ENCODE measurements at regions not wholly inside any gene's neighbourhood (a gene's known extent, or its start where the extent isn't known, plus 50 kb on each side); places are given as distances from the start of the nearest gene placed in this dataset.
A peak's percentile ranks its signal among the peaks of the same experiment; 100 is the strongest.
"Not testable (repeated sequence)": the region's sequence is repeated elsewhere in the genome, so short reads cannot be mapped to it uniquely, and the experiment has no call there.

DNA sequence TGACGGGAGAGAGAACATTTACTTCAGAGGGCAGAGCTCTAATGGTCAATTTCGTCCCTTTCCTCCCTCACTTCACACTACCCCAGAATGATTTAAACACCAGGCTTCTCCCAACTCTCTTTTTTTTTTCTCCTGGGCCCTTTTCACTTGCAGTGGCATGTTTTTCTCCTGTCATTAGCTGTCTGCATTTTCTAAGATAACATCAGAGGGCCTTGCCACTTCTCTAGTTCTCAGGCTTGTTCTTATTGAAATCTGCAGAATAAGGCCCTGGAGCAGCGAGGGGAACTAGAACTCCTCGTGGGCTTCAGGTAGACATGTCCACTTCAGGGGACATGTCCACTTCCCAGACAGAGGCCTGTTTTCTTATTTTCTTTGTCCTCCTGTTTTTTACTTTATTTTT lies 514.4 kb upstream of the TBL1XR1 start:
- no peak for DNase-seq (ENCODE audit: low read depth)
- TF ChIP-seq, protein P1, sequence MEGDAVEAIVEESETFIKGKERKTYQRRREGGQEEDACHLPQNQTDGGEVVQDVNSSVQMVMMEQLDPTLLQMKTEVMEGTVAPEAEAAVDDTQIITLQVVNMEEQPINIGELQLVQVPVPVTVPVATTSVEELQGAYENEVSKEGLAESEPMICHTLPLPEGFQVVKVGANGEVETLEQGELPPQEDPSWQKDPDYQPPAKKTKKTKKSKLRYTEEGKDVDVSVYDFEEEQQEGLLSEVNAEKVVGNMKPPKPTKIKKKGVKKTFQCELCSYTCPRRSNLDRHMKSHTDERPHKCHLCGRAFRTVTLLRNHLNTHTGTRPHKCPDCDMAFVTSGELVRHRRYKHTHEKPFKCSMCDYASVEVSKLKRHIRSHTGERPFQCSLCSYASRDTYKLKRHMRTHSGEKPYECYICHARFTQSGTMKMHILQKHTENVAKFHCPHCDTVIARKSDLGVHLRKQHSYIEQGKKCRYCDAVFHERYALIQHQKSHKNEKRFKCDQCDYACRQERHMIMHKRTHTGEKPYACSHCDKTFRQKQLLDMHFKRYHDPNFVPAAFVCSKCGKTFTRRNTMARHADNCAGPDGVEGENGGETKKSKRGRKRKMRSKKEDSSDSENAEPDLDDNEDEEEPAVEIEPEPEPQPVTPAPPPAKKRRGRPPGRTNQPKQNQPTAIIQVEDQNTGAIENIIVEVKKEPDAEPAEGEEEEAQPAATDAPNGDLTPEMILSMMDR (conservative IDR thresholded peaks at IDR 0.05; ENCODE audit: low read depth, low read length), result no peak
- no peak overlapping the region for H3K4me3 ChIP-seq (ENCODE audit: low read length)

DNA sequence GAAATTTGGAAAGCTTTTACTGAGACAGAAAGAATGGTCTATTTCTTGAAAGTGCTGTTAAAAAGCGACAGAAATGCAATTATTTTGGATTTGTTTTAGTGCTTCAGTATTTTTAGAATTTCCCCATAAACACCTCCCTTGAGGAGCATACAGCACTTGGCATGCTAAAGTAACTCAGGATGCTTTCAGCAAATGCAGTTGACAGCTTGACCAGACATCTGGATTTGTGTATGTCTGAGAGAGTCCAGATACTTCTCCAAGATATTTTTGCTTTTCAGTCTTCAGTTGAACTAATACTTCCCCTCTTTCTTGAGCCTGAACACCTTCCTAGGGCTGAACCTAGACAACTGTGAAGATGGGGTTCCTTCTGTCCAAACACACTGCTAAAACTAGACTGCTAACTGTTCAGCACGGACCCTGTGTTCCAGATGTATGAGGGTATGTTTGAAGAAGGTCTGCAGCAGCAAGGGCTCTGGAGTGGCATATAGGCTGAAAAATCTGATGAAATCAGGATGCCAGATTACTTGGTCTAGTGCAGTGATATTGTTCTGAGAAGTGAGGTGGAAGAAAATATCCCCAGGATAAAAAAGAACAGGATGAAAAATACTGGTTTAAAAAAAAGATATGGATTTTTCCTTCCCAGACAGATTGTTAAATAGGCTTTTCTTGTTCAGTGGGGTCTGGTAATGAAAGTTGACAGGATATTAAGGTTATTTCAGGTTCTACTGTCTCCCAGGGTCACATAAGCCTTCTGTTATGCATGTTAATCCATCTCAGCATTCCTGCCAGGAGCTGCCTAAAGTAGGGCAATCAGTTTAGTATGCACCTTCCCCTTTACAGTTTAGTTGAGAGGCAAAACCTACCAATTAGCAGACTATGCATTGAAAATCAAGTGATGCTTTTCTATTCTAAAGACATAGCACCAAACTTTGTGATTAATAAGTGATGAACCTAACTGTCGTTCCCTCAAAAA lies 516.9 kb upstream of the TBL1XR1 start:
- TF ChIP-seq, protein P1 (conservative IDR thresholded peaks at IDR 0.05; ENCODE audit: low read depth, low read length), result no peak
- no peak overlapping the region for H3K4me3 ChIP-seq (ENCODE audit: low read length)
- peak; percentile 92 for DNase-seq (ENCODE audit: low read depth)

DNA sequence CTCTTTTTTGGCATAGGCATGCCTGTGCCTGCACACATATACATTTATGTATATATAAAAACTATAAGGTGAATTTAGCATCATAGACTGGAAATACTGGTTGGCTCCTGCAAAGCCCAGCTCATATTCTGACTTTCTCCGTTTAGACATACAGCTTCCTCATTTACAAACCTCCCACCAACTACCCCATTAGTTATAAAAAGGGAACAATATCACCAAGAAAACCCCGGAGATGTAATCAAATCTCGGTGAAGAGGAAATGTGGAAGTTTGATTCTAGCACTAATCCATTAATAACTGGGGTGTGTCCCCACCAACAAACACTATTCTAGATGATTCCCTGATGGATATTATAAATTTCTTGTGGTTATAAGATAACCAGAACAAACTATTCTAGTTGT lies 517.7 kb upstream of the TBL1XR1 start:
- H3K4me3 ChIP-seq (ENCODE audit: low read length), result no peak overlapping the region
- TF ChIP-seq, protein P1 (conservative IDR thresholded peaks at IDR 0.05; ENCODE audit: low read depth, low read length), result no peak
- no peak for DNase-seq (ENCODE audit: low read depth)

- H3K4me3 ChIP-seq (ENCODE audit: low read length), result no peak overlapping the region
- TF ChIP-seq, protein P1 (conservative IDR thresholded peaks at IDR 0.05; ENCODE audit: low read depth, low read length), result no peak
- DNase-seq (ENCODE audit: low read depth), result no peak
Observed at GRCh38 chr3:177715980-177716379, 518.7 kb upstream of the TBL1XR1 start.

DNA sequence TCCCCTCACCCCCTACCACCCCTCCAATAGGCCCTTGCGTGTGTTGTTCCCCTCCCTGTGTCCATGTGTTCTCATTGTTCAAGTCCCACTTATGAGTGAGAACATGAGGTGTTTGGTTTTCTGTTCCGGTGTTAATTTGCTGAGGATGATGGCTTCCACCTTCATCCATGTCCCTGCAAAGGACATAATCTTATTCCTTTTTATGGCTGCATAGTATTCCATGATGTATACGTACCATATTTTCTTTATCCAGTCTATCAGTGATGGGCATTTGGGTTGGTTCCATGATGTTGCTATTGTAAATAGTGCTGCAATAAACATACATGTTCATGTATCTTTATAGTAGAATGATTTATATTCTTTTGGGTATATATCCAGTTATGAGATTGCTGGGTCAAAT lies 523.6 kb upstream of the TBL1XR1 start:
- H3K4me3 ChIP-seq (ENCODE audit: low read length); DNase-seq (ENCODE audit: low read depth): not testable (repeated sequence)

- no peak for DNase-seq (ENCODE audit: low read depth)
- no peak overlapping the region for H3K4me3 ChIP-seq (ENCODE audit: low read length)
- TF ChIP-seq, protein P1 (conservative IDR thresholded peaks at IDR 0.05; ENCODE audit: low read depth, low read length), result no peak
Observed at GRCh38 chr3:177721864-177722785, 524.8 kb upstream of the TBL1XR1 start.

DNA sequence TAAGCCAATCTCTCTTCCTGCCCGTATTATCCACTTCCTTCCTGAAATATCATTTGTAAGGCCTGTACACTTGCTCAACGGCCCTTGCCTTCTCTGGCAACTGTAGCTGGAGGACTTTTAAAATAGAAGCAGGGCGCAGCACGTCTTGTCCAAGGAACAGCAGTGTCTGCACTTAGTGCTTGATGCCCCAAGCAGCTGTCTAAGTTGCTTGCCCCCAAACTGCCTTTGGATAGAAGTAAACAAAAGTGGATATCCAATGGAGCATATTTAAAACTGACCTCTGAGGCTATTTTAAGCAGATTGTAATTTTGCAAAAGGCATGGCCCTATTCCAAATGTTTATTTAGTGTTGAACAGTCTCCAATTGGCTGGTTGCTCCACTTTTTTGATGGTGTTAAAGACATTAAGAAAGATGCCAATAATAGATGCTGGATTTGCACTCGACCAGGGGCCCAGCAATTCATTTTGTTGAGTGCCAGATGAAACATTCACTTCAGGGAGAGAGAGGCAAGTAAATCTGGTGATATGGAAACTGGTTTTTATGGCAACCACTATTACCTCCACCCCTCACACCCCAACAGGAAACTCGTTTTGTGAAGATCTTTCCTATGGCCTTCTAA lies 526.8 kb upstream of the TBL1XR1 start:
- TF ChIP-seq, protein P1 (conservative IDR thresholded peaks at IDR 0.05; ENCODE audit: low read depth, low read length), result no peak
- no peak for DNase-seq (ENCODE audit: low read depth)
- H3K4me3 ChIP-seq (ENCODE audit: low read length), result no peak overlapping the region
